Neural cell (in vitro differentiated cells): ENCODE measurements at regions not wholly inside any gene's neighbourhood (a gene's known extent, or its start where the extent isn't known, plus 50 kb on each side); places are given as distances from the start of the nearest gene placed in this dataset.
"Not testable (repeated sequence)": the region's sequence is repeated elsewhere in the genome, so short reads cannot be mapped to it uniquely, and the experiment has no call there.

Source experiments
- H2AFZ ChIP-seq: fragments of 200-600, 300-800 bp; sonication (generic), shearing (Covaris generic); 2 replicates; pipeline ENCODE4 v1.6.0; 2014; ENCODE audit warnings: low read depth, mild to moderate bottlenecking, antibody characterized with exemption, low read length, moderate library complexity
- H3F3A ChIP-seq: fragments of 200-600 bp; shearing (Covaris generic); 2 replicates; pipeline ENCODE4 v1.6.1; 2016; ENCODE audit warnings: mild to moderate bottlenecking, moderate library complexity, mixed read lengths, antibody characterized with exemption, low read length; ENCODE audit not compliant: insufficient read depth, poor library complexity, severe bottlenecking
- H3K27ac ChIP-seq: fragments of 200-600, 300-800 bp; sonication (generic), shearing (Covaris generic); 2 replicates; pipeline ENCODE4 v1.5.1; 2014; ENCODE audit warnings: mild to moderate bottlenecking, low read length, moderate library complexity
- H3K27me3 ChIP-seq: fragments of 300-800, 200-600 bp; sonication (generic), shearing (Covaris generic); 2 replicates; pipeline ENCODE4 v1.6.0; 2014; ENCODE audit warnings: mild to moderate bottlenecking, low read depth, low read length, moderate library complexity; ENCODE audit not compliant: insufficient read depth
- H3K36me3 ChIP-seq: fragments of 300-800, 200-600 bp; sonication (generic), shearing (Covaris generic); 2 replicates; pipeline ENCODE4 v1.5.1; 2014; ENCODE audit warnings: mild to moderate bottlenecking, antibody characterized with exemption, low read length, moderate library complexity; ENCODE audit not compliant: insufficient read depth
- H3K4me2 ChIP-seq: fragments of 300-800, 200-600 bp; sonication (generic), shearing (Covaris generic); 2 replicates; pipeline ENCODE4 v1.6.0; 2014; ENCODE audit warnings: mild to moderate bottlenecking, low read length
- H3K4me3 ChIP-seq: fragments of 300-800, 200-600 bp; sonication (generic), shearing (Covaris generic); 2 replicates; pipeline ENCODE4 v1.5.1; 2014; ENCODE audit warnings: mild to moderate bottlenecking, low read length, moderate library complexity
- H3K79me2 ChIP-seq: fragments of 200-600 bp; shearing (Covaris generic); replicated peaks from 2 replicates; pipeline ENCODE4 v1.6.0; 2014; ENCODE audit warnings: mild to moderate bottlenecking, low read length, moderate library complexity; ENCODE audit not compliant: insufficient read depth
- H3K9ac ChIP-seq: fragments of 300-800, 200-600 bp; sonication (generic), shearing (Covaris generic); 2 replicates; pipeline ENCODE4 v1.6.1; 2016; ENCODE audit warnings: mild to moderate bottlenecking, low read length, mixed read lengths
- H3K9me2 ChIP-seq: fragments of 200-600 bp; shearing (Covaris generic); 2 replicates; pipeline ENCODE4 v1.6.1; 2016; ENCODE audit warnings: mild to moderate bottlenecking, low read length, mixed read lengths; ENCODE audit not compliant: insufficient read depth
- H3K9me3 ChIP-seq: fragments of 200-600, 300-800 bp; sonication (generic), shearing (Covaris generic); 2 replicates; pipeline ENCODE4 v1.6.1; 2016; ENCODE audit warnings: mild to moderate bottlenecking, mixed run types, low read length, moderate library complexity, mixed read lengths
- H4K20me1 ChIP-seq: fragments of 200-600 bp; shearing (Covaris generic); 2 replicates; pipeline ENCODE4 v1.6.1; 2016; ENCODE audit warnings: mild to moderate bottlenecking, mixed run types; ENCODE audit not compliant: insufficient read depth
- CTCF ChIP-seq: fragments of 450-650 bp; IDR thresholded peaks from 2 replicates; pipeline ENCODE4 v1.5.1; 2014; ENCODE audit warnings: antibody characterized with exemption, mild to moderate bottlenecking, moderate library complexity; ENCODE audit not compliant: poor library complexity, severe bottlenecking
- EP300 ChIP-seq: fragments of 450-650 bp; conservative IDR thresholded peaks from 2 replicates; pipeline ENCODE4 v1.6.1; 2014; ENCODE audit warnings: antibody characterized with exemption, mild to moderate bottlenecking, moderate library complexity; ENCODE audit not compliant: poor library complexity, severe bottlenecking
- EZH2 ChIP-seq: fragments of 200-600, 300-800 bp; shearing (Covaris generic), sonication (generic); IDR thresholded peaks from 2 replicates; pipeline ENCODE4 v1.6.1; 2014; ENCODE audit warnings: antibody characterized with exemption, low read length, borderline replicate concordance, mild to moderate bottlenecking; ENCODE audit not compliant: insufficient read depth, poor library complexity, severe bottlenecking
- MXI1 ChIP-seq: fragments of 450-650 bp; conservative IDR thresholded peaks from 2 replicates; pipeline ENCODE4 v1.6.1; 2014; ENCODE audit warnings: antibody characterized with exemption, mild to moderate bottlenecking; ENCODE audit not compliant: poor library complexity, severe bottlenecking
- POLR2AphosphoS5 ChIP-seq: IDR thresholded peaks from 2 replicates; pipeline ENCODE4 v1.6.1; 2012
- RAD21 ChIP-seq: fragments of 450-650 bp; conservative IDR thresholded peaks from 2 replicates; pipeline ENCODE4 v1.6.1; 2014; ENCODE audit warnings: antibody characterized with exemption, mild to moderate bottlenecking, moderate library complexity
- SMC3 ChIP-seq: fragments of 450-650 bp; conservative IDR thresholded peaks from 2 replicates; pipeline ENCODE4 v1.6.1; 2014; ENCODE audit warnings: antibody characterized with exemption, mild to moderate bottlenecking, moderate library complexity; ENCODE audit not compliant: poor library complexity
- TAF1 ChIP-seq: IDR thresholded peaks from 2 replicates; pipeline ENCODE4 v1.6.1; 2012; ENCODE audit warnings: low read depth
- TF ChIP-seq, protein P1 (sequence below): IDR thresholded peaks from 2 replicates; pipeline ENCODE4 v1.6.1; 2012; ENCODE audit warnings: borderline replicate concordance

DNA sequence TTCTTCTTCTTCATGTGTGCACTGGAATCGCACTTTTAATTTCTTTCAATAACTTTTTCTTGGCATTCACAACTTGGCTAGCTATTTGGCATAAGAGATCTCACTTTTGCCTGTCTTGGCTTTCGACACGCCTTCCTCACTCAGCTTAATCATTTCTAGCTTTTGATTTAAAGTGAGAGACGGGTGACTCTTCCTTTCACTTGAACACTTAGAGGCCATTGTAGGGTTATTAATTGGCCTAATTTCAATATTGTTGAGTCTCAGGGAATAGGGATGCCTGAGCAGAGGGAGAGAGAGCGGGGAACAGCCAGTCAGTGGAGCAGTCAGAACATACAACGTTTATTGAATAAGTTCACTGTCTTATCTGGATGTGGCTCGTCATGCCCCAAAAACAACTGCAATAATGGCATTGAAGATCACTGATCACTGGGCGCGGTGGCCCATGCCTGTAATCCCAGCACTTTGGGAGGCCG lies 200.3 kb downstream of the SEC14L1 start:
- Histone ChIP-seq H3K4me2 (no peak overlapping the region), H3K9ac (no peak overlapping the region), H3F3A (no peaks in the 10 kb centered on the region), H4K20me1 (no peaks in the 10 kb centered on the region), H3K9me2 (no peaks in the 10 kb centered on the region), H3K79me2 (no peaks in the 10 kb centered on the region), H3K4me3 (no peak overlapping the region), H3K27me3 (no peaks in the 10 kb centered on the region), H3K36me3 (no peaks in the 10 kb centered on the region), H2AFZ (no peak overlapping the region), H3K9me3 (no peaks in the 10 kb centered on the region), H3K27ac (no peak overlapping the region)
- TF ChIP-seq TAF1, result no peak
- TF ChIP-seq SMC3, result no peak

DNA sequence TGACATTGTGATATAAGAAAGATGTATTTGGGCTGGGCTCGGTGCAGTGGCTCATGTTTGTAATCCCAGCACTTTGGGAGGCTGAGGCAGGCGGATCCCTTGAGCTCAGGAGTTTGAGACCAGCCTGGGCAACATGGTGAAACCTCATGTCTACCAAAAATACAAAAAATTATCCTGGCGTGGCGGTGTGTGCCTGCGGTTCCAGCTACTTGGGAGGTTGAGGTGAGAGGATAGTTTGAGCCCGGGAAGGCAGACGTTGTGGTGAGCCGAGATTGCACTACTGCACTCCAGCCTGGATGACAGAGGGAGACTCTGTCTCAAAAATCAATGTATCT lies 201.9 kb downstream of the SEC14L1 start:
- H3K4me2 ChIP-seq, H3K9ac ChIP-seq, H4K20me1 ChIP-seq: not testable (repeated sequence)

DNA sequence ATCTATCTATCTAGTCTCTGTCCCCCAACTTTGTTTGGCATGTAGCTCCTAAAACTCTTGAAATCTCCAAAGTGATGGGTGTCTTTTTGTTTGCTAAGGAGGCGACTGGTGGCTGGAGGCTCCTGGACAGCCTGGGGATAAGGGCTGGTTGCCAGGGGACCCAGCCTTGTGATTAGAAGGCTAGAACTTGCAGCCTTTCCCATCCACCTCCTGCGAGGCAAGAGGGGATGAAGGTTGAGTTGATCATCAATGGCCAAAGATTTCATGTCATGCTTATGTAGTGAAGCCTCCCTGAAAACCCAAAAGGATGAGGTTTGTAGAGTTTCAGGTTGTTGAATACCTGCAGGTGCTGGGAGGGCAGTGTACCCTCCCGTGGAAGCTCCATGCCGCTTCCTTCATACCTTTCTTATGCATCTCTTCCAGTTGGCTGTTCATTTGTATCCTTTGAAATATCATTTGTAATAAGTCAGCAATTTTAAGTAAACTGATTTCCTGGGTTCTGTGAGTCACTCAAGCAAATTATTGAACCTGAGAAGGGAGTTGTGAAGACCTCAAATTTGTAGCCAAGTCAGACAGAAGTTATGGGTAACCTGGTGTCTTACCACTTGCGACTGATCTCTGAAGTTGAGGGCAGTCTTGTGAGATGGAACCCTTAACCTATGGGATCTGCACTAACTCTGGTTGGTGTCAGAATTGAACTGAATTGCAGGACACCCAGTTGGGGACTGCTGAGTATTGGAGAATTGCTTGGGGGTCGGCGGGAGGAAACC lies 202.4 kb downstream of the SEC14L1 start:
- Histone ChIP-seq H2AFZ (no peak overlapping the region), H3K9me2 (no peaks in the 10 kb centered on the region), H3K4me3 (no peak overlapping the region), H3K79me2 (no peaks in the 10 kb centered on the region), H4K20me1 (no peaks in the 10 kb centered on the region), H3K9me3 (no peaks in the 10 kb centered on the region), H3K27me3 (no peaks in the 10 kb centered on the region), H3K27ac (no peak overlapping the region), H3K4me2 (no peak overlapping the region), H3K9ac (no peak overlapping the region), H3K36me3 (no peaks in the 10 kb centered on the region), H3F3A (no peaks in the 10 kb centered on the region)
- TF ChIP-seq POLR2AphosphoS5 (no peak), TAF1 (no peak)

More for the DNA sequence above, 201.9 kb downstream of the SEC14L1 start:
- H3K27ac ChIP-seq, H3K9me3 ChIP-seq, H3K4me3 ChIP-seq, H3K36me3 ChIP-seq, H3K27me3 ChIP-seq, H3K9me2 ChIP-seq, H2AFZ ChIP-seq, H3F3A ChIP-seq, H3K79me2 ChIP-seq: not testable (repeated sequence)

DNA sequence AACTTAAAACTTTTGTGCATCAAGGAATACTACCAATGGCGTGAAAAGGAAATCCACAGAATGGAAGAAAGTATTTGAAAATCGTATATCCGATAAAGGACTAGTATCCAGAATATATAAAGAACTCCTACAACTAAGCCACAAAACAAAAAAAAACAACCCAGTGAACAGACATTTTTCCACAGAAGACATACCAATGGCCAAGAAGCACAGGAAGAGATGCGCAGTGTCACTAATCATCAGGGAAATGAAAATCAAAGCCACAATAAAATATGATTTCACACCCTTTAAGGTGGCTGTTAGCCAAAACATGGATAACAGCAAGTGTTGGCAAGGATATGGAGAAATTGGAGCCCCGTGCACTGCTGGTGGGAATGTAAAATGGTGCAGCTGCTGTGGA lies 203.3 kb downstream of the SEC14L1 start:
- no peaks in the 10 kb centered on the region for H4K20me1 ChIP-seq
- H3K4me2 ChIP-seq, result no peak overlapping the region
- no peak overlapping the region for H2AFZ ChIP-seq
- no peaks in the 10 kb centered on the region for H3K36me3 ChIP-seq
- no peak overlapping the region for H3K27ac ChIP-seq
- no peaks in the 10 kb centered on the region for H3K9me3 ChIP-seq
- no peaks in the 10 kb centered on the region for H3K27me3 ChIP-seq
- H3K9me2 ChIP-seq, result no peaks in the 10 kb centered on the region
- H3K4me3 ChIP-seq, result no peak overlapping the region
- TF ChIP-seq EP300 (no peak), POLR2AphosphoS5 (no peak), RAD21 (no peak), SMC3 (no peak), CTCF (no peak), EZH2 (no peak), MXI1 (no peak)
- TF ChIP-seq, protein P1, sequence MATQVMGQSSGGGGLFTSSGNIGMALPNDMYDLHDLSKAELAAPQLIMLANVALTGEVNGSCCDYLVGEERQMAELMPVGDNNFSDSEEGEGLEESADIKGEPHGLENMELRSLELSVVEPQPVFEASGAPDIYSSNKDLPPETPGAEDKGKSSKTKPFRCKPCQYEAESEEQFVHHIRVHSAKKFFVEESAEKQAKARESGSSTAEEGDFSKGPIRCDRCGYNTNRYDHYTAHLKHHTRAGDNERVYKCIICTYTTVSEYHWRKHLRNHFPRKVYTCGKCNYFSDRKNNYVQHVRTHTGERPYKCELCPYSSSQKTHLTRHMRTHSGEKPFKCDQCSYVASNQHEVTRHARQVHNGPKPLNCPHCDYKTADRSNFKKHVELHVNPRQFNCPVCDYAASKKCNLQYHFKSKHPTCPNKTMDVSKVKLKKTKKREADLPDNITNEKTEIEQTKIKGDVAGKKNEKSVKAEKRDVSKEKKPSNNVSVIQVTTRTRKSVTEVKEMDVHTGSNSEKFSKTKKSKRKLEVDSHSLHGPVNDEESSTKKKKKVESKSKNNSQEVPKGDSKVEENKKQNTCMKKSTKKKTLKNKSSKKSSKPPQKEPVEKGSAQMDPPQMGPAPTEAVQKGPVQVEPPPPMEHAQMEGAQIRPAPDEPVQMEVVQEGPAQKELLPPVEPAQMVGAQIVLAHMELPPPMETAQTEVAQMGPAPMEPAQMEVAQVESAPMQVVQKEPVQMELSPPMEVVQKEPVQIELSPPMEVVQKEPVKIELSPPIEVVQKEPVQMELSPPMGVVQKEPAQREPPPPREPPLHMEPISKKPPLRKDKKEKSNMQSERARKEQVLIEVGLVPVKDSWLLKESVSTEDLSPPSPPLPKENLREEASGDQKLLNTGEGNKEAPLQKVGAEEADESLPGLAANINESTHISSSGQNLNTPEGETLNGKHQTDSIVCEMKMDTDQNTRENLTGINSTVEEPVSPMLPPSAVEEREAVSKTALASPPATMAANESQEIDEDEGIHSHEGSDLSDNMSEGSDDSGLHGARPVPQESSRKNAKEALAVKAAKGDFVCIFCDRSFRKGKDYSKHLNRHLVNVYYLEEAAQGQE, result no peak
- no peaks in the 10 kb centered on the region for H3F3A ChIP-seq
- no peak overlapping the region for H3K9ac ChIP-seq
- H3K79me2 ChIP-seq, result no peaks in the 10 kb centered on the region
